GM23338 (cell line): ENCODE measurements at regions not wholly inside any gene's neighbourhood (a gene's known extent, or its start where the extent isn't known, plus 50 kb on each side); places are given as distances from the start of the nearest gene placed in this dataset.

Experiments used
- ATAC-seq: fragments of 200-7000 bp; cut with Tn5 transposase; 3 replicates; pipeline ENCODE4 v1.9.1; 2020
- DNase-seq: peaks from one replicate; pipeline ENCODE4 v3.0.0-alpha.2; 2015; ENCODE audit warnings: low spot score
- H2AFZ ChIP-seq: fragments of 200-600 bp; sonication (generic); 2 replicates; pipeline ENCODE4 v1.8.0; 2016; ENCODE audit warnings: antibody characterized with exemption, mild to moderate bottlenecking, moderate library complexity
- H3F3A ChIP-seq: fragments of 200-600 bp; sonication (generic); replicated peaks from 2 replicates; pipeline ENCODE4 v1.8.0; 2017; ENCODE audit warnings: antibody characterized with exemption, mixed run types, low read depth
- H3K27ac ChIP-seq: fragments of 200-600 bp; sonication (generic); 2 replicates; pipeline ENCODE4 v1.6.1; 2016; ENCODE audit warnings: low read depth
- H3K27me3 ChIP-seq: fragments of 200-600 bp; sonication (generic); 2 replicates; pipeline ENCODE4 v1.8.0; 2016; ENCODE audit warnings: mild to moderate bottlenecking, mixed run types, moderate library complexity; ENCODE audit not compliant: insufficient read depth
- H3K36me3 ChIP-seq: fragments of 200-600 bp; sonication (generic); 2 replicates; pipeline ENCODE4 v1.8.0; 2016; ENCODE audit warnings: mild to moderate bottlenecking; ENCODE audit not compliant: insufficient read depth
- H3K4me1 ChIP-seq: fragments of 200-600 bp; sonication (generic); 2 replicates; pipeline ENCODE4 v1.8.0; 2016; ENCODE audit warnings: mild to moderate bottlenecking, moderate library complexity; ENCODE audit not compliant: insufficient read depth
- H3K4me2 ChIP-seq: fragments of 200-600 bp; sonication (generic); 2 replicates; pipeline ENCODE4 v1.7.1; 2017; ENCODE audit warnings: mixed run types
- H3K4me3 ChIP-seq: fragments of 200-600 bp; sonication (generic); 2 replicates; pipeline ENCODE4 v1.6.1; 2016; ENCODE audit warnings: mixed run types
- H3K79me2 ChIP-seq: fragments of 200-600 bp; sonication (generic); replicated peaks from 2 replicates; pipeline ENCODE4 v1.8.0; 2017; ENCODE audit warnings: mild to moderate bottlenecking; ENCODE audit not compliant: insufficient read depth
- H3K9me2 ChIP-seq: fragments of 200-600 bp; sonication (generic); 2 replicates; pipeline ENCODE4 v1.8.0; 2017; ENCODE audit not compliant: insufficient read depth
- H4K20me1 ChIP-seq: fragments of 200-600 bp; sonication (generic); replicated peaks from 2 replicates; pipeline ENCODE4 v1.8.0; 2017; ENCODE audit warnings: mild to moderate bottlenecking; ENCODE audit not compliant: insufficient read depth
- H3K27ac Mint-ChIP-seq: 2 replicates; pipeline ENCODE4 v1.8.0; 2020; ENCODE audit warnings: inconsistent platforms, mild to moderate bottlenecking, moderate library complexity, mixed read lengths
- H3K27me3 Mint-ChIP-seq: 3 replicates; pipeline ENCODE4 v1.8.0; 2022; ENCODE audit warnings: low read depth, mild to moderate bottlenecking, moderate library complexity, mixed read lengths, inconsistent platforms; ENCODE audit not compliant: insufficient read depth, poor library complexity
- H3K36me3 Mint-ChIP-seq: 3 replicates; pipeline ENCODE4 v1.8.0; 2021; ENCODE audit warnings: low read depth, mild to moderate bottlenecking, inconsistent platforms, moderate library complexity, mixed read lengths
- H3K4me1 Mint-ChIP-seq: 3 replicates; pipeline ENCODE4 v1.8.0; 2020; ENCODE audit warnings: mild to moderate bottlenecking, inconsistent platforms, mixed read lengths
- H3K4me3 Mint-ChIP-seq: 3 replicates; pipeline ENCODE4 v1.8.0; 2021; ENCODE audit warnings: moderate library complexity, mild to moderate bottlenecking, inconsistent platforms, mixed read lengths
- H3K9me3 Mint-ChIP-seq: 3 replicates; pipeline ENCODE4 v1.8.0; 2020; ENCODE audit warnings: moderate library complexity, mild to moderate bottlenecking, inconsistent platforms, mixed read lengths
- EZH2 ChIP-seq: fragments of 200-600 bp; sonication (generic); IDR thresholded peaks from one replicate; pipeline ENCODE4 v1.8.0; 2017; ENCODE audit warnings: antibody characterized with exemption, mild to moderate bottlenecking, low read depth; ENCODE audit not compliant: unreplicated experiment
- EZH2phosphoT487 ChIP-seq: fragments of 200-600 bp; sonication (generic); IDR thresholded peaks from one replicate; pipeline ENCODE4 v1.8.1; 2018; ENCODE audit warnings: antibody characterized with exemption; ENCODE audit not compliant: unreplicated experiment
- NANOG ChIP-seq: IDR thresholded peaks from 2 replicates; pipeline ENCODE4 v1.6.1; 2016; ENCODE audit warnings: antibody characterized with exemption, borderline replicate concordance
- REST ChIP-seq: IDR thresholded peaks from one replicate; pipeline ENCODE4 v1.6.1; 2018; ENCODE audit warnings: antibody characterized with exemption; ENCODE audit not compliant: unreplicated experiment
- ZNF114 ChIP-seq: fragments of 250-450 bp; sonication (Bioruptor Pico); IDR thresholded peaks from 2 replicates; pipeline ENCODE4 v1.5.0; 2020; ENCODE audit warnings: mild to moderate bottlenecking, moderate library complexity
- ZNF331 ChIP-seq: fragments of 250-450 bp; sonication (Bioruptor Pico); IDR thresholded peaks from 2 replicates; pipeline ENCODE4 v1.5.0; 2020; ENCODE audit warnings: low read depth, mild to moderate bottlenecking, moderate library complexity
- TF ChIP-seq, protein P1 (sequence below), 2 experiments: fragments of 200-600 bp in 1 of 2; sonication (generic) in 1 of 2; conservative IDR thresholded peaks; 2 replicates each; pipeline versions ENCODE4 v1.5.1 to v1.6.1; 2016 to 2017; ENCODE audit warnings: antibody characterized with exemption in 2 of 2, low read depth in 2 of 2, mild to moderate bottlenecking in 2 of 2, moderate library complexity in 1 of 2

GRCh38 chr1:98364544-98364943 lies 297.0 kb upstream of the SNX7 start:
- no peak overlapping the region for H3K4me3 ChIP-seq
- no peak overlapping the region for H3K4me2 ChIP-seq
- no peaks in the 10 kb centered on the region for H3K4me1 ChIP-seq
- TF ChIP-seq, protein P1, sequence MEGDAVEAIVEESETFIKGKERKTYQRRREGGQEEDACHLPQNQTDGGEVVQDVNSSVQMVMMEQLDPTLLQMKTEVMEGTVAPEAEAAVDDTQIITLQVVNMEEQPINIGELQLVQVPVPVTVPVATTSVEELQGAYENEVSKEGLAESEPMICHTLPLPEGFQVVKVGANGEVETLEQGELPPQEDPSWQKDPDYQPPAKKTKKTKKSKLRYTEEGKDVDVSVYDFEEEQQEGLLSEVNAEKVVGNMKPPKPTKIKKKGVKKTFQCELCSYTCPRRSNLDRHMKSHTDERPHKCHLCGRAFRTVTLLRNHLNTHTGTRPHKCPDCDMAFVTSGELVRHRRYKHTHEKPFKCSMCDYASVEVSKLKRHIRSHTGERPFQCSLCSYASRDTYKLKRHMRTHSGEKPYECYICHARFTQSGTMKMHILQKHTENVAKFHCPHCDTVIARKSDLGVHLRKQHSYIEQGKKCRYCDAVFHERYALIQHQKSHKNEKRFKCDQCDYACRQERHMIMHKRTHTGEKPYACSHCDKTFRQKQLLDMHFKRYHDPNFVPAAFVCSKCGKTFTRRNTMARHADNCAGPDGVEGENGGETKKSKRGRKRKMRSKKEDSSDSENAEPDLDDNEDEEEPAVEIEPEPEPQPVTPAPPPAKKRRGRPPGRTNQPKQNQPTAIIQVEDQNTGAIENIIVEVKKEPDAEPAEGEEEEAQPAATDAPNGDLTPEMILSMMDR (conservative IDR thresholded peaks at IDR 0.05; ENCODE audit: low read depth in 2 of 2), result no peak
- TF ChIP-seq REST, result no peak
- no peak for TF ChIP-seq ZNF114
- TF ChIP-seq NANOG, result no peak
- TF ChIP-seq ZNF331, result no peak
- no peaks in the 10 kb centered on the region for H3K27me3 ChIP-seq
- Mint-ChIP-seq H3K36me3 (no peaks in the 10 kb centered on the region), H3K4me1 (no peaks in the 10 kb centered on the region; the same call in 2 of the 3 replicates), H3K9me3 (no peaks in the 10 kb centered on the region), H3K27ac (no peak overlapping the region), H3K4me3 (no peak overlapping the region), H3K27me3 (peaks cover 1% of the 10 kb centered on the region)
- ATAC-seq (no peak), DNase-seq (no peak)
- no peaks in the 10 kb centered on the region for H3F3A ChIP-seq
- no peaks in the 10 kb centered on the region for H3K36me3 ChIP-seq
- H3K79me2 ChIP-seq, result no peaks in the 10 kb centered on the region
- no peaks in the 10 kb centered on the region for H4K20me1 ChIP-seq
- H3K9me2 ChIP-seq, result peaks cover 11% of the 10 kb centered on the region; the same call in 1 of the 2 replicates
- H3K27ac ChIP-seq, result no peak overlapping the region
- H2AFZ ChIP-seq, result no peak overlapping the region

GRCh38 chr1:98360864-98361263 lies 300.7 kb upstream of the SNX7 start:
- Mint-ChIP-seq H3K36me3 (no peaks in the 10 kb centered on the region), H3K9me3 (no peaks in the 10 kb centered on the region), H3K4me1 (no peaks in the 10 kb centered on the region), H3K4me3 (no peak overlapping the region), H3K27me3 (peaks cover 3% of the 10 kb centered on the region), H3K27ac (no peak overlapping the region)
- no peak overlapping the region for H3K27ac ChIP-seq
- TF ChIP-seq, protein P1 (conservative IDR thresholded peaks at IDR 0.05; ENCODE audit: low read depth in 2 of 2), result no peak
- no peak for TF ChIP-seq EZH2phosphoT487
- TF ChIP-seq REST, result no peak
- no peak for TF ChIP-seq EZH2
- no peak overlapping the region for H3K4me3 ChIP-seq
- ATAC-seq (no peak), DNase-seq (no peak)
- no peaks in the 10 kb centered on the region for H3K79me2 ChIP-seq
- no peaks in the 10 kb centered on the region for H3F3A ChIP-seq
- H3K4me1 ChIP-seq, result no peaks in the 10 kb centered on the region
- H3K9me2 ChIP-seq, result peaks cover 11% of the 10 kb centered on the region; the same call in 1 of the 2 replicates
- no peaks in the 10 kb centered on the region for H4K20me1 ChIP-seq
- H3K27me3 ChIP-seq, result no peaks in the 10 kb centered on the region
- no peaks in the 10 kb centered on the region for H3K36me3 ChIP-seq
- no peak overlapping the region for H3K4me2 ChIP-seq
- H2AFZ ChIP-seq, result no peak overlapping the region
